DOHH2 (cell line): ENCODE measurements at regions not wholly inside any gene's neighbourhood (a gene's known extent, or its start where the extent isn't known, plus 50 kb on each side); places are given as distances from the start of the nearest gene placed in this dataset.

Source experiments
- H3F3A ChIP-seq: fragments of 200-600 bp; sonication (generic), shearing (Covaris generic); 2 replicates; pipeline ENCODE4 v1.6.0; 2016; ENCODE audit warnings: antibody characterized with exemption, mild to moderate bottlenecking; ENCODE audit not compliant: control insufficient read depth, insufficient read depth
- H3K27ac ChIP-seq: fragments of 200-600 bp; sonication (generic); 2 replicates; pipeline ENCODE4 v1.5.1; 2014; ENCODE audit warnings: low read depth, mild to moderate bottlenecking, low read length, moderate library complexity
- H3K27me3 ChIP-seq: fragments of 200-600 bp; sonication (generic); 2 replicates; pipeline ENCODE4 v1.6.1; 2014; ENCODE audit warnings: mild to moderate bottlenecking, low read length, mixed read lengths; ENCODE audit not compliant: control insufficient read depth
- H3K36me3 ChIP-seq: fragments of 200-600 bp; sonication (generic); 2 replicates; pipeline ENCODE4 v1.6.1; 2014; ENCODE audit warnings: mild to moderate bottlenecking, low read length, moderate library complexity, mixed read lengths; ENCODE audit not compliant: control insufficient read depth
- H3K4me1 ChIP-seq: fragments of 200-600 bp; sonication (generic); 2 replicates; pipeline ENCODE4 v1.6.1; 2014; ENCODE audit warnings: mild to moderate bottlenecking, low read length, mixed read lengths; ENCODE audit not compliant: control insufficient read depth
- H3K4me2 ChIP-seq: fragments of 200-600 bp; sonication (generic); 2 replicates; pipeline ENCODE4 v1.6.0; 2014; ENCODE audit warnings: mild to moderate bottlenecking, low read length, moderate library complexity
- H3K4me3 ChIP-seq: fragments of 200-600 bp; sonication (generic); 2 replicates; pipeline ENCODE4 v1.5.1; 2014; ENCODE audit warnings: mild to moderate bottlenecking, low read length, mixed read lengths
- H3K79me2 ChIP-seq: fragments of 200-600 bp; sonication (generic); 2 replicates; pipeline ENCODE4 v1.6.1; 2014; ENCODE audit warnings: mild to moderate bottlenecking, low read length, mixed read lengths; ENCODE audit not compliant: control insufficient read depth
- H3K9me2 ChIP-seq: fragments of 200-600 bp; sonication (generic); replicated peaks from 2 replicates; pipeline ENCODE4 v1.6.1; 2014; ENCODE audit warnings: mild to moderate bottlenecking, low read length, mixed read lengths; ENCODE audit not compliant: control insufficient read depth
- H3K9me3 ChIP-seq: fragments of 200-600 bp; sonication (generic); 2 replicates; pipeline ENCODE4 v1.6.1; 2014; ENCODE audit warnings: antibody characterized with exemption, low read length, mixed read lengths; ENCODE audit not compliant: control insufficient read depth, insufficient read depth
- H4K20me1 ChIP-seq: fragments of 200-600 bp; sonication (generic); 2 replicates; pipeline ENCODE4 v1.6.0; 2014; ENCODE audit warnings: low read depth, mild to moderate bottlenecking, antibody characterized with exemption, low read length, moderate library complexity; ENCODE audit not compliant: control insufficient read depth, insufficient read depth
- CTCF ChIP-seq: fragments of 200-600 bp; sonication (generic); IDR thresholded peaks from one replicate; pipeline ENCODE4 v1.5.1; 2014; ENCODE audit warnings: antibody characterized with exemption, mild to moderate bottlenecking, low read depth, low read length; ENCODE audit not compliant: poor library complexity, severe bottlenecking
- EZH2phosphoT487 ChIP-seq: fragments of 200-600 bp; sonication (generic); IDR thresholded peaks from 2 replicates; pipeline ENCODE4 v1.6.1; 2017; ENCODE audit warnings: borderline replicate concordance, mild to moderate bottlenecking, antibody characterized with exemption, low read length, moderate library complexity, mixed read lengths

- peaks cover 7% of the 10 kb centered on the region for H3K4me1 ChIP-seq
- no peaks in the 10 kb centered on the region for H3F3A ChIP-seq
- no peaks in the 10 kb centered on the region for H3K9me2 ChIP-seq
- no peak overlapping the region for H3K4me3 ChIP-seq
- no peak overlapping the region for H3K4me2 ChIP-seq
- H3K9me3 ChIP-seq: no peaks in the 10 kb centered on the region
- no peak for TF ChIP-seq EZH2phosphoT487
- TF ChIP-seq CTCF: no peak
- H3K79me2 ChIP-seq: no peaks in the 10 kb centered on the region
- no peak overlapping the region for H3K27ac ChIP-seq
- H3K36me3 ChIP-seq: no peaks in the 10 kb centered on the region
- H3K27me3 ChIP-seq: no peaks in the 10 kb centered on the region
- H4K20me1 ChIP-seq: no peaks in the 10 kb centered on the region
Measured at GRCh38 chr7:142487124-142487523, 229.3 kb upstream of the PRSS58 start.

DNA sequence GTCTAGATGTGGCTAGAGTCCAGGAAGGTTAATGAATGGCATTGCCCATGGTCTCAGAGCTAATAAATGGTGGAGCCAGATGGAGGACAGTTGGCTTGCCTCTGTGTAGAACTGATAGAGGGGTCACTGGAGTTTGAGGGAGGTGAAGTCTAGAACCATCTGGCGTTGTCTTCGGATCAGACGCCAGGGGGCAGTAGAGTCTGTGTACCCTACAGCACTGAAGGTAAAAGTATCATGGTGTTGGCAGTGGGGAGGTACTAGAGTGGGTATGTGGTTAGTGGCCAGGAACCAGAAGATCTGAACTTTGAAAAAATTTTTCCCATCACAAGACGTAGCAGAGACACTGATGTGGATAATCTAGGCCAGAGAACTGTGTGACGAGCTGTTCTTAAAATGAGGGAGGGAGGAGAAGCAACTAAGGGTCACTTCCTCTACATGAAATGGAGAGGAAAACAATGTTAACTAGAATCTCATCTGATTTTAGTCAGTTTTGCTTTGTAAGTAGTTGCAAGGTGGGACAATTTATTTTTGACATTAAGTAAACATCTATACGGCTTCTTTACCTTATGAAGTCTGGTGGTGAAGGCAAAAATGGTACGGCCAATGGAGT lies 227.9 kb upstream of the PRSS58 start:
- Histone ChIP-seq H3K9me3 (no peaks in the 10 kb centered on the region), H3F3A (no peaks in the 10 kb centered on the region), H3K27me3 (no peaks in the 10 kb centered on the region), H3K4me2 (no peak overlapping the region), H3K79me2 (no peaks in the 10 kb centered on the region), H3K27ac (no peak overlapping the region), H3K4me1 (peaks cover 7% of the 10 kb centered on the region), H3K9me2 (no peaks in the 10 kb centered on the region), H3K36me3 (no peaks in the 10 kb centered on the region), H3K4me3 (no peak overlapping the region), H4K20me1 (no peaks in the 10 kb centered on the region)
- TF ChIP-seq EZH2phosphoT487 (no peak), CTCF (peak; percentile 74)

DNA sequence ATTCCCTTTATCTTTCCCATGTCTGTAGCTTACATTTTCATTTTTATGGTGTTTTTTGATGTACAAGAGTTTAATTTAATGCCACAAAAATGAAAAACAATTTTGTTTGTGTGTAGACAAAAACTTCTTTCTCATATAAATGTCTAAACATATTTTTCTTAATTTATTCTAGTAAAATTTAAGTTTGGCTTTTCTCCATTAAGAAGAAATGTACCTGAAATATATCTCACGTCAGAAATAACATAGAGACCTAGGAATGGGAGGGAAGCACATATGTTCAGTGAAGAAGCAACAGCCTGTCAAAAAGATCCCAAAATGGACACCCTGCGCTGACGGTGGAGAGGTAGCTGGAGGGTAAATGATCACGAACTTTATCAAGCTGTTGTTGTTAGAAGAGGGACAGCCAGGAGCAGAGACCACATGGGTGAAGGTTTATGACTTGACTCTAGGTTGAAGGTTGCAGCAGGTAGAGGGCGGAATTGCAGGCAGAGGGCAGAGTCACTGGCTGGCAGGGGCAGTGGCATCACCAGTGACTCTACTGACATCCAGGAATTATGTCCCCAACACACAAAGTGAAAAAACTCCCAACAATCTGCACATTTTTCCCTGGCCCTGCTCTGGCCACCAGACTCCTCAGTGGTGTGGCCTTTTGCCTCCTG lies 225.9 kb upstream of the PRSS58 start:
- Histone ChIP-seq H3K4me2 (no peak overlapping the region), H3K9me3 (no peaks in the 10 kb centered on the region), H3K4me3 (no peak overlapping the region), H3F3A (no peaks in the 10 kb centered on the region), H3K27ac (no peak overlapping the region), H3K9me2 (no peaks in the 10 kb centered on the region), H3K27me3 (no peaks in the 10 kb centered on the region), H3K4me1 (peaks cover 7% of the 10 kb centered on the region), H4K20me1 (no peaks in the 10 kb centered on the region), H3K79me2 (no peaks in the 10 kb centered on the region), H3K36me3 (no peaks in the 10 kb centered on the region)
- TF ChIP-seq CTCF (no peak), EZH2phosphoT487 (no peak)
